H1 (cell line): ENCODE measurements at regions not wholly inside any gene's neighbourhood (a gene's known extent, or its start where the extent isn't known, plus 50 kb on each side); places are given as distances from the start of the nearest gene placed in this dataset.

Experiments
- CTCF ChIA-PET: fragments of 300-600 bp; sonication (Branson Sonifier 250); formaldehyde crosslinking; loops from one replicate; lab custom pipeline; 2021; ENCODE audit not compliant: partially characterized antibody; lab: Charles Lee
- POLR2A ChIA-PET: fragments of 300-600 bp; sonication (Branson Sonifier 250); formaldehyde crosslinking; loops from one replicate; lab custom pipeline; 2021; ENCODE audit warnings: inconsistent platforms; ENCODE audit not compliant: partially characterized antibody; lab: Charles Lee
- DNase-seq, 2 experiments: peaks; one replicate each; pipeline versions ENCODE4 v3.0.0 to v3.0.0-alpha.2; 2010 to 2022; ENCODE audit warnings: low spot score in 2 of 2, low read depth in 1 of 2, mixed read lengths in 1 of 2
- FAIRE-seq: peaks from 2 replicates; lab custom pipeline; 2011; peaks lifted over from hg19 to GRCh38; lab: Jason Lieb, UNC
- H2AFZ ChIP-seq: 2 replicates; pipeline ENCODE4 v1.8.1; 2012; ENCODE audit warnings: low read length, inconsistent platforms
- H2AK5ac ChIP-seq: 2 replicates; pipeline ENCODE4 v1.6.1; 2013; ENCODE audit warnings: low read depth, low read length
- H2BK120ac ChIP-seq: replicated peaks from 2 replicates; pipeline ENCODE3; 2013; ENCODE audit warnings: low read depth, low read length, inconsistent platforms
- H2BK12ac ChIP-seq: 2 replicates; pipeline ENCODE4 v1.6.1; 2013; ENCODE audit warnings: low read depth, low read length
- H2BK15ac ChIP-seq: 2 replicates; pipeline ENCODE4 v1.6.1; 2013; ENCODE audit warnings: low read length
- H2BK20ac ChIP-seq: 2 replicates; pipeline ENCODE4 v1.6.1; 2013; ENCODE audit warnings: low read length
- H2BK5ac ChIP-seq: 2 replicates; pipeline ENCODE4 v1.6.1; 2013; ENCODE audit warnings: low read depth, low read length
- H3K14ac ChIP-seq: 2 replicates; pipeline ENCODE4 v1.6.1; 2013; ENCODE audit warnings: inconsistent platforms; ENCODE audit not compliant: insufficient read length
- H3K18ac ChIP-seq: 2 replicates; pipeline ENCODE4 v1.6.1; 2013; ENCODE audit warnings: low read length; ENCODE audit errors: extremely low read depth
- H3K23ac ChIP-seq: 2 replicates; pipeline ENCODE4 v1.6.1; 2013; ENCODE audit warnings: inconsistent platforms; ENCODE audit not compliant: insufficient read length
- H3K23me2 ChIP-seq: 2 replicates; pipeline ENCODE4 v1.6.1; 2013; ENCODE audit warnings: low read depth, low read length
- H3K27ac ChIP-seq: 2 replicates; pipeline ENCODE4 v1.6.1; 2011; ENCODE audit warnings: low read depth, low read length, inconsistent platforms
- H3K27me3 ChIP-seq, 4 experiments: replicated peaks in 1 of 4; 1 replicate in 1 of 4; 2 replicates in 3 of 4; pipeline versions ENCODE4 v1.6.1 to v1.8.1; 2011 to 2013; ENCODE audit warnings: low read length in 3 of 4, mild to moderate bottlenecking in 3 of 4, inconsistent platforms in 2 of 4, mixed read lengths in 2 of 4, moderate library complexity in 1 of 4; ENCODE audit not compliant: control insufficient read depth in 3 of 4, insufficient read depth in 3 of 4; ENCODE audit errors: extremely low read depth in 1 of 4
- H3K36me3 ChIP-seq, 4 experiments: 2 replicates each; pipeline versions ENCODE4 v1.6.1 to v1.8.1; 2011 to 2013; ENCODE audit warnings: mild to moderate bottlenecking in 4 of 4, low read length in 3 of 4, moderate library complexity in 2 of 4, control low read depth in 1 of 4, inconsistent platforms in 1 of 4; ENCODE audit not compliant: insufficient read depth in 4 of 4, control insufficient read depth in 2 of 4
- H3K4ac ChIP-seq: replicated peaks from 2 replicates; pipeline ENCODE3; 2013; ENCODE audit warnings: low read length, low read depth, mixed read lengths, inconsistent platforms; ENCODE audit not compliant: insufficient read length
- H3K4me1 ChIP-seq, 4 experiments: replicated peaks in 1 of 4; 1 replicate in 1 of 4; 2 replicates in 3 of 4; pipeline versions ENCODE4 v1.6.1 to v1.8.1; 2011 to 2013; ENCODE audit warnings: low read length in 3 of 4, inconsistent platforms in 2 of 4, mixed read lengths in 1 of 4; ENCODE audit not compliant: insufficient read depth in 4 of 4, control insufficient read depth in 3 of 4
- H3K4me2 ChIP-seq, 2 experiments: 2 replicates each; pipeline versions ENCODE4 v1.6.1 to v1.8.1; 2011 to 2013; ENCODE audit warnings: low read depth in 2 of 2, low read length in 2 of 2, control low read depth in 1 of 2, inconsistent platforms in 1 of 2, mild to moderate bottlenecking in 1 of 2; ENCODE audit not compliant: insufficient read depth in 1 of 2
- H3K4me3 ChIP-seq, 4 experiments: fragments of 200-600, 300-600 bp in 1 of 4; sonication (generic), shearing (Covaris generic), sonication (Bioruptor Twin) in 1 of 4; 2 replicates each; pipeline versions ENCODE4 v1.5.1 to v1.8.1; 2011 to 2016; ENCODE audit warnings: low read length in 4 of 4, low read depth in 3 of 4, control low read depth in 2 of 4, inconsistent platforms in 2 of 4, mild to moderate bottlenecking in 2 of 4, mixed read lengths in 1 of 4, moderate library complexity in 1 of 4; ENCODE audit not compliant: insufficient read depth in 2 of 4; ENCODE audit errors: extremely low read depth in 1 of 4
- H3K56ac ChIP-seq: replicated peaks from 2 replicates; pipeline ENCODE3; 2013; ENCODE audit warnings: low read depth, mild to moderate bottlenecking, mixed read lengths, low read length, inconsistent platforms; ENCODE audit not compliant: insufficient read length
- H3K79me1 ChIP-seq: 2 replicates; pipeline ENCODE4 v1.6.1; 2013; ENCODE audit warnings: low read depth, low read length, control low read depth
- H3K79me2 ChIP-seq, 2 experiments: 2 replicates each; pipeline versions ENCODE4 v1.6.1 to v1.8.1; 2012 to 2013; ENCODE audit warnings: low read length in 2 of 2, mild to moderate bottlenecking in 2 of 2, inconsistent platforms in 1 of 2; ENCODE audit not compliant: insufficient read depth in 2 of 2, control insufficient read depth in 1 of 2
- H3K9ac ChIP-seq, 4 experiments: replicated peaks in 1 of 4; 1 replicate in 1 of 4; 2 replicates in 3 of 4; pipeline versions ENCODE4 v1.6.1 to v1.8.1; 2011 to 2013; ENCODE audit warnings: low read depth in 3 of 4, low read length in 3 of 4, control low read depth in 2 of 4, mild to moderate bottlenecking in 2 of 4, moderate library complexity in 2 of 4, inconsistent platforms in 1 of 4; ENCODE audit errors: extremely low read depth in 1 of 4
- H3K9me3 ChIP-seq, 2 experiments: 2 replicates each; pipeline versions ENCODE4 v1.6.1 to v1.8.1; 2012 to 2013; ENCODE audit warnings: mild to moderate bottlenecking in 2 of 2, moderate library complexity in 2 of 2, control low read depth in 1 of 2, inconsistent platforms in 1 of 2, low read depth in 1 of 2, low read length in 1 of 2, mixed read lengths in 1 of 2; ENCODE audit not compliant: insufficient read depth in 2 of 2
- H4K20me1 ChIP-seq, 2 experiments: replicated peaks in 1 of 2; 2 replicates each; pipeline versions ENCODE3 to v1.8.1; 2011 to 2013; ENCODE audit warnings: inconsistent platforms in 2 of 2, low read length in 2 of 2, mild to moderate bottlenecking in 1 of 2; ENCODE audit not compliant: insufficient read depth in 2 of 2, control insufficient read depth in 1 of 2
- H4K5ac ChIP-seq: 2 replicates; pipeline ENCODE4 v1.6.1; 2013; ENCODE audit warnings: low read length, low read depth, mixed read lengths, inconsistent platforms; ENCODE audit not compliant: insufficient read length
- H4K8ac ChIP-seq: 2 replicates; pipeline ENCODE4 v1.8.0; 2013; ENCODE audit warnings: mild to moderate bottlenecking, moderate library complexity, low read length, inconsistent platforms; ENCODE audit not compliant: insufficient read depth; ENCODE audit errors: extremely low read depth
- H4K91ac ChIP-seq: replicated peaks from 2 replicates; pipeline ENCODE3; 2013; ENCODE audit warnings: low read length, mixed read lengths, inconsistent platforms; ENCODE audit not compliant: insufficient read length
- BRCA1 ChIP-seq: IDR thresholded peaks from 2 replicates; pipeline ENCODE4 v1.6.1; 2012; ENCODE audit warnings: low read depth, low read length, improper control_type of control experiment
- EP300 ChIP-seq, 2 experiments: IDR thresholded peaks; 1 replicate in 1 of 2; 2 replicates in 1 of 2; pipeline ENCODE4 v1.6.1; 2011 to 2012; ENCODE audit warnings: low read depth in 2 of 2, low read length in 2 of 2, mild to moderate bottlenecking in 2 of 2, borderline replicate concordance in 1 of 2, inconsistent platforms in 1 of 2, moderate library complexity in 1 of 2
- HDAC6 ChIP-seq: IDR thresholded peaks from one replicate; pipeline ENCODE4 v1.7.1; 2012; ENCODE audit warnings: low read depth, mild to moderate bottlenecking, inconsistent platforms, low read length, moderate library complexity
- POLR2A ChIP-seq, 2 experiments: IDR thresholded peaks; 1 replicate in 1 of 2; 2 replicates in 1 of 2; pipeline ENCODE4 v1.6.1; 2011; ENCODE audit warnings: low read depth in 2 of 2, low read length in 2 of 2, mild to moderate bottlenecking in 2 of 2; ENCODE audit errors: control extremely low read depth in 1 of 2
- RAD21 ChIP-seq, 2 experiments: IDR thresholded peaks in 1 of 2; conservative IDR thresholded peaks in 1 of 2; 2 replicates each; pipeline ENCODE4 v1.6.1; 2011; ENCODE audit warnings: low read depth in 2 of 2, low read length in 2 of 2, improper control_type of control experiment in 1 of 2, inconsistent platforms in 1 of 2, mild to moderate bottlenecking in 1 of 2, moderate library complexity in 1 of 2
- SIRT6 ChIP-seq: IDR thresholded peaks from one replicate; pipeline ENCODE4 v1.7.1; 2012; ENCODE audit warnings: low read length, inconsistent platforms
- WGBS, 2 experiments: shearing (Covaris generic) in 1 of 2; methylation state at CpG; one replicate each; pipeline versions ENCODE4 v1.1.6 to v1.1.7; 2013 to 2015; ENCODE audit warnings: low lambda C conversion rate in 2 of 2, mixed read lengths in 2 of 2, inconsistent platforms in 1 of 2, low coverage in 1 of 2, missing lambda C conversion rate in 1 of 2; ENCODE audit not compliant: insufficient replicate concordance in 2 of 2, insufficient coverage in 1 of 2, insufficient read length in 1 of 2; ENCODE audit errors: extremely low coverage in 1 of 2, missing lambda C conversion rate in 1 of 2; 5-methylcytosine and 5-hydroxymethylcytosine counted together

DNA sequence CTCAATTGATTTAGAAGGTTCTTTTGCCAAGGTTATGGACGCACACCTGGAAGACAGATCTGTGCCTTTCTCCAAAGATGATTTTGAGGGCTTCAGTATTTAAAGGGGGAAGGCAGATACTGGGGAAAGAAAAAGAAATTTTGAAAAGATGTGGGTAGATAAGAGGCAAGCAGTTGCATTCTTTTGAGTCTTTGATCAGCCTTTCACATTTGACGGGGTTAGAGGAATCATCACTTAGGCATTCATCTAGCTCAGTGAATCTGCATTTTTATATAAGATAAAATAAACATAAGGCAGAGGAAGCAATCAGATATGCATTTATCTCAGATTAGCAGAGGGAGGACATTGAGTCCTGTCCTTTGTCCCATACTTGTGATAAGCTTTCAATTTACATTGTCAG, 243.4 kb upstream of the RAI14 start:
- H4K5ac ChIP-seq = peak overlapping the region; percentile 57
- peak overlapping the region; percentile 23 to 52 for H3K4me2 ChIP-seq
- H4K8ac ChIP-seq = no peak overlapping the region
- WGBS, 2 experiments = 42% methylated on average over 2 of the region's 2 CpGs; no CpG with 5 or more reads in 1 of the 2 experiments
- FAIRE-seq = no peak
- H3K56ac ChIP-seq = no peak overlapping the region
- H3K4me1 ChIP-seq = peaks cover 3 to 28% (median 18%) of the 10 kb centered on the region in 4 experiments
- no peak overlapping the region for H2AFZ ChIP-seq
- peak overlapping the region in 1 of 4 experiments; percentile 36; a peak in 1 of 8 replicates for H3K4me3 ChIP-seq
- H3K23ac ChIP-seq = no peak overlapping the region
- peaks cover 4 to 19% of the 10 kb centered on the region in 2 experiments; a peak in 3 of 4 replicates for H3K9me3 ChIP-seq
- peak overlapping the region; percentile 17; the same call in 1 of the 2 replicates for H2BK20ac ChIP-seq
- H3K14ac ChIP-seq = no peak overlapping the region
- 0 out of 2 replicates have a peak overlapping the region, but pooled peaks have one; percentile 39 for H3K18ac ChIP-seq
- peak overlapping the region; percentile 93 for H2BK120ac ChIP-seq
- no peaks in the 10 kb centered on the region for H3K27me3 ChIP-seq
- CTCF ChIA-PET = no interaction called here
- peak overlapping the region; percentile 25; the same call in 1 of the 2 replicates for H2BK5ac ChIP-seq
- H3K4ac ChIP-seq = no peak overlapping the region
- H2BK12ac ChIP-seq = peak overlapping the region; percentile 52; the same call in 1 of the 2 replicates
- no peak for DNase-seq
- no peaks in the 10 kb centered on the region for H4K20me1 ChIP-seq
- no peak overlapping the region for H2BK15ac ChIP-seq
- H3K27ac ChIP-seq = peak overlapping the region; percentile 46; the same call in 1 of the 2 replicates
- peak overlapping the region; percentile 29 for H4K91ac ChIP-seq
- H2AK5ac ChIP-seq = no peak overlapping the region
- TF ChIP-seq BRCA1 (no peak), POLR2A (IDR thresholded peaks at IDR 0.05; ENCODE audit: control extremely low read depth in 1 of 2, low read depth in 2 of 2, low read length in 2 of 2) (no peak), RAD21 (IDR thresholded peaks at IDR 0.05 in 1 of 2, conservative IDR thresholded peaks at IDR 0.05 in 1 of 2; ENCODE audit: low read depth in 2 of 2, low read length in 2 of 2) (no peak), EP300 (IDR thresholded peaks at IDR 0.05; ENCODE audit: borderline replicate concordance in 1 of 2, low read depth in 2 of 2, low read length in 2 of 2) (no peak), SIRT6 (no peak), HDAC6 (no peak)
- no peak overlapping the region for H3K9ac ChIP-seq
- no peaks in the 10 kb centered on the region for H3K23me2 ChIP-seq
- no peaks in the 10 kb centered on the region for H3K79me2 ChIP-seq
- POLR2A ChIA-PET = interaction anchor here (0.7 kb wide), 1 partner anchor 645 kb away, joined by 3 read pairs; no protein-coding TSS in a partner anchor
- H3K36me3 ChIP-seq = peaks cover 0 to 9% (median 4%) of the 10 kb centered on the region in 4 experiments; a peak in 3 of 8 replicates
- H3K79me1 ChIP-seq = no peaks in the 10 kb centered on the region
